RWPE1 (cell line): ENCODE measurements at regions not wholly inside any gene's neighbourhood (a gene's known extent, or its start where the extent isn't known, plus 50 kb on each side); places are given as distances from the start of the nearest gene placed in this dataset.
"Not testable (repeated sequence)": the region's sequence is repeated elsewhere in the genome, so short reads cannot be mapped to it uniquely, and the experiment has no call there.

ENCODE experiments used
- CTCF ChIA-PET: fragments of 350-600 bp; sonication (Branson Sonifier 250); formaldehyde crosslinking; extraction: SDS; loops from one replicate; lab custom pipeline; 2021; lab: Yijun Ruan, JAX
- POLR2A ChIA-PET: fragments of 400-600 bp; formaldehyde crosslinking; extraction: SDS; loops from one replicate; lab custom pipeline; 2020; ENCODE audit warnings: antibody characterized with exemption; ENCODE audit not compliant: low non-redundant PET; lab: Yijun Ruan, JAX
- DNase-seq: peaks from one replicate; pipeline ENCODE4 v3.0.0; 2012; ENCODE audit warnings: low spot score
- H3K27ac ChIP-seq: fragments of 450-650 bp; 2 replicates; pipeline ENCODE4 v1.5.1; 2017

DNA sequence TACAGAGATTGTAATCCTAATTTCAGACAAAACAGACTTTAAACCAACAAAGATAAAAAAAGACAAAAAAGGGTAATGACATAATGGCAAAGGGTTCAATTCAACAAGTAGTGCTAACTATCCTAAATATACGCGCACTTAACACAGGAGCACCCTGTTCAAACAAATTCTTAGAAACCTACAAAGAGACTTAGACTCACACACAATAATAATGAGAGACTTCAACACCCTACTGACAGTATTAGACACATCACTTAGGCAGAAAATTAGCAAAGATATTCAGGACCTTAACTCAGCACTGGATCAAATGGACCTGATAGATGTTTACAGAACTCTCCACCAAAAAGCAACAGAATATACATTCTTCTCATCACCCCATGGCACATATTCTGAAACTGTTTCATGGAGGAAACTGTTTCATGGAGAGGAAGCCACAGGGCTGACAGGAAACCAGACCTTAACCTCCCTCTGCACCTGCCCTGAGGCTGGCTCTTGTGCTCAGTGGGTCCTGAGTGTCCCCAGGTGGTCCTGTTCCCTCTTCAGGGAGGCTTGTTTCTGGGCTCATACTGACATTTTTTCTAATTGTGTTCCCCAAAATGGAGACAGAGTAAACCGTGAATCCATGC lies 54.7 kb downstream of the OR4M2 start:
- CTCF ChIA-PET, DNase-seq, POLR2A ChIA-PET, H3K27ac ChIP-seq: not testable (repeated sequence)

DNA sequence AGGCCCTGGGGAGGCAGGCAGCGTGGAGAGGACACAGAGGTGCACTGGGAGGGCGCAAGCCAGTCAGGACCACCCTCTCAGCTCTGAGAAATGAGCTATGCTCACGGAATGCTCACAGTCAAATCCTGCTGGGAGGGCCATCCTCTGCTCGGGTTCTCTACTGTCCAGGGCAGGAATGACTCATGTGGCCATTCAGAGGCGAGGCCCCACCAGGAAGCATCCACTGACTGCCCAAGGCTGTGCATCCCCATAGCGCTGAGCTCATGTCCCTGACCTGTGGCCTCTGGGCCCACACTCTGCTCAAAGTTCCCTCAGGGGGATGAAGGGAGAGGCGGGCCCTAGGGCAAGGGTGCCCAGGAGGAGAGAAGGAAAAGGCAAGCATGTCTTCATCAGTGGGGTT lies 57.2 kb downstream of the OR4M2 start:
- POLR2A ChIA-PET: not testable (repeated sequence)

DNA sequence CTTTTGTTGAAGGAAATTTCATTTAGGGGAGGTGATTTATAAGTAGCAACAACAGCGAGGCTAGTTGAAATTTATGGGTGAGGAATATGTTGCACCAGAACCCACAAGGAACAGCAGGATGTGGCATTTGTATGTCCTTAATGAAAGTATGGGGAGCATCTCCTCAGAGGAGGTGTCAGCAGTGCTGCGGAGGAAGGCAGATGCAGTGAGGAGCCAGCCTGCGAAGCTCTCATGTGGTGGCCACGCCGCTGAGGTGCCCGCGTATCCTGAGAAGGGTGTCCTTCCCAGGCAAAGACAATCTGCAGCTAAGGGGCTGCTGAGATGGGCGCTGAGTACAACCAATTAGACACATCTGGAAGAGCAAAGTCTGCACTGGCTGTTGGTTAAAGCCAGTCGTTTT lies 60.8 kb downstream of the OR4M2 start:
- POLR2A ChIA-PET, DNase-seq, CTCF ChIA-PET, H3K27ac ChIP-seq: not testable (repeated sequence)

More for the DNA sequence above, 57.2 kb downstream of the OR4M2 start:
- H3K27ac ChIP-seq, DNase-seq, CTCF ChIA-PET: not testable (repeated sequence)

DNA sequence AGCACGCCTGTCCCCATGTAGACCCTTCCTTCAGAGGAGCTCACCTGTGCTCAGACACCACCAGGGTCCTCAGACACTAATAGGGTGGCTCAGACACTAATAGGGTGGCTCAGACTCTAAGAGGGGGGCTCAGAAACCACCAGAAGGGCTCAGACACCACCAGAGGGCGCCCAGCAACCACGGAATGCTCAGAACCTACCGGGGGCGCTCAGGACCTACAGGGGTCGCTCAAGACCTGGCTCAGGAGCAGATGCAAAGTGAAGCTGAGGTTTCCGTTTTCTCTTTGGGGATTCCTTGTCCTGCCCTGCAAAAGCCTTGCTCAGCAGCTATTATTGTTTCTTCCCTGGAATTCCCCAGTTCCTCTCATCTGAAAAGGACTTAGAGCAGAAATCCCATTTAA lies 67.8 kb downstream of the OR4M2 start:
- POLR2A ChIA-PET, H3K27ac ChIP-seq, CTCF ChIA-PET, DNase-seq: not testable (repeated sequence)

DNA sequence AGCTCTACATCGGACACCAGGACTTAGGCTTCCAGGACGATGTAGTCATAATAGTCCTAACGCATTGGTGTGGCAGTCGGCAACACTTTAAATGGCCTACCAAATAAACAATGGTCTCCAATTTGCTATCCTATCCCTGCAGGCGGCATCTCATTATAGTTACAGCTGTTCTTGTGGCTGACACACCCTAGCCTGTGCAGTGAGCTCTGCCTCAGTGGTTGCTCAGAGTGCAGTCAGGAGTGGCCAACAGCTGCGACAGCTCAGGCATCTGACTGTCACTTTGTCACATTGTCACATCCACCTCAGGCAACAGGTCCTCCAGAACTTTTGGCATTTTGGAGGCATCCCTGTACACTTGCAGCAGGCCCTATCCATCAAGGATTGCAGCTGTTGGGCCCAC lies 77.9 kb downstream of the OR4M2 start:
- CTCF ChIA-PET, POLR2A ChIA-PET, DNase-seq, H3K27ac ChIP-seq: not testable (repeated sequence)

DNA sequence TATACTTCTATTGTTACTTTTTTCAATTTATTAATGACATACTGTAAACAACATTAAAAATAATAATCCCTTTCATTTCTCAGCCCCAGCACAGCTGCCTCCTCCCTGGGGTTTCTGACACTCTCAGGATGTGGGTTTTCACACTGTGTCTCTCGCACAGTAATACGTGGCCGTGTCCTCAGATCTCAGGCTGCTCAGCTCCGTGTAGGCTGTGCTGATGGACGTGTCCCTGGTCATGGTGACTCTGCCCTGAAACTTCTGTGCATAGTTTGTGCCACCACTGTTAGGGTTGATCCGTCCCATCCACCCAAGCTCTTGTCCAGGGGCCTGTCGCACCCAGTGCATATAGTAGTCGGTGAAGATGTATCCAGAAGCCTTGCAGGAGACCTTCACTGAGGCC lies 80.0 kb downstream of the OR4M2 start:
- H3K27ac ChIP-seq, CTCF ChIA-PET, DNase-seq, POLR2A ChIA-PET: not testable (repeated sequence)

DNA sequence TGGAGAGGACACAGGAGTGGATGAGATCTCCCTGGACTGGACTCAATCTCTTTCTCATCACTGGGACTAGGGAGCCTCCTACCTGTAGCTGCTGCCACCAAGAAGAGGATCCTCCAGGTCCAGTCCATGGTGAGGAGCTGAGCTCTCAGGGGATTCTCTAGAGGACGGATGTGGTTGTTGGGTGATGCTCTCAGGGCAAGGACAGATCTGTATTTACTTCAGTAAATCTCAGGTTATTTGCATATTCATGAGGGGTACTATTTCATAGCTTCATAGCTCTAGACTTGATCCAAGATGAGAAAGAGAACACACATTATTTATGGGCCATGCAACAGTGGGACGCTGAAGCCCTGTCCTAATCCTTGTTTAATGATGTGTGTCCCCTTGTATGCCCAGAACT lies 80.4 kb downstream of the OR4M2 start:
- POLR2A ChIA-PET, H3K27ac ChIP-seq, DNase-seq, CTCF ChIA-PET: not testable (repeated sequence)

DNA sequence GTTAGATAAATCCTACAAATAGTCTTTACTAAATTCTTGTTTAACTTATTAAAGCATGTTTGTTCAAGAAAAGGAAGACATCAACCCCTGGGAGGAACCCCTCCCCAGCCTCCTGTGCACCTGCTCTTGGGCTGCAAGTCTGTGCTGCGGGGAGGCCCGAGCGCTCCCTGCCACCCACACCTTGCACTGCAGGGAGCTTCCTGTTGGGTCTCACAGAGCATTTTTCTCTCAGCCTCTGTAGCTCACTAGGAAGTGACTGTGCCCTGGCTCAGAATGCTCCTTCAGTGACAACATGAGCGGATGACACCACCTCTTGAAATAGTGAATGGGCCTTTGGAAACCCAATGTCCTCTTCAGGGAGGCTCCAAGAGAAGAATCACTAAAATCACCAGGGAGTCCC lies 81.1 kb downstream of the OR4M2 start:
- DNase-seq, POLR2A ChIA-PET, H3K27ac ChIP-seq, CTCF ChIA-PET: not testable (repeated sequence)

DNA sequence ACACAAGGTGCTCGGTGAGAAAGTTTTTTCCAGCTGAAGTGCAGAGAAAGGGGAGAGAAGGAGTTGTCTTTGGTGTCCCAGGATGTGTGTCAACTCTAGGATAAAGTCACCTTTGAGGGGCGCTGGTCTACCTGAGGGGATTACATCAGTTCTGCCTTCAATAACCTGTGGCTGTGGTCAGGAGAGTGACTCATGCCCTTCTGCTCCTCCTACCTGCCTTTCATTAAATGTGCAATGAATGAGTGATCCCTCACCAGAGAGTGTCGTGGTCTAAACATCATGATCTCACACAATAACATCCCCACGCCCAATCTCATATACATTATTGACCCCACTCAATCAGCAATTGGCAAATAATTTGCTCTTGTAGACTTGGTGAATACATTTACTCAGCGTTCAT lies 83.4 kb downstream of the OR4M2 start:
- DNase-seq, POLR2A ChIA-PET, CTCF ChIA-PET, H3K27ac ChIP-seq: not testable (repeated sequence)

DNA sequence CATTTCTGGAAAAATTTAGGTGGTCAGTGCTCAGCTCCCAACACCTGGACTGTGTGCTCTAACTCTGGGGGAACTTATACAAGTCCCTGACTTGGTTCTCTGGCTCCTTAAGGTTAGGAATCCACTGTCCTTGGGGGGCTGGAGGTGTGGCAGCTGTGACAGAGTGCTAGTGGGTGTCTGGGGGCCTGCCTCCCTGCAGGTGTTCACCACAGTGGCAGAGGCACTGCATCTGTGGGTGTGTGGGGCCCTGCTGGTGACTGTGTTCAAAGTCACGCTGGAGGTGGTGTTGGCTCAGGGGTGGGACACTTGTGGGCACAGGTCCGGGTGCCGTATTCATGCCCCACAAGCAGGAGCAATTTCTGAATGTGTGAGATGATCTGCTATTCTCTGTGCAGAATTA lies 87.2 kb downstream of the OR4M2 start:
- CTCF ChIA-PET, H3K27ac ChIP-seq, POLR2A ChIA-PET, DNase-seq: not testable (repeated sequence)

DNA sequence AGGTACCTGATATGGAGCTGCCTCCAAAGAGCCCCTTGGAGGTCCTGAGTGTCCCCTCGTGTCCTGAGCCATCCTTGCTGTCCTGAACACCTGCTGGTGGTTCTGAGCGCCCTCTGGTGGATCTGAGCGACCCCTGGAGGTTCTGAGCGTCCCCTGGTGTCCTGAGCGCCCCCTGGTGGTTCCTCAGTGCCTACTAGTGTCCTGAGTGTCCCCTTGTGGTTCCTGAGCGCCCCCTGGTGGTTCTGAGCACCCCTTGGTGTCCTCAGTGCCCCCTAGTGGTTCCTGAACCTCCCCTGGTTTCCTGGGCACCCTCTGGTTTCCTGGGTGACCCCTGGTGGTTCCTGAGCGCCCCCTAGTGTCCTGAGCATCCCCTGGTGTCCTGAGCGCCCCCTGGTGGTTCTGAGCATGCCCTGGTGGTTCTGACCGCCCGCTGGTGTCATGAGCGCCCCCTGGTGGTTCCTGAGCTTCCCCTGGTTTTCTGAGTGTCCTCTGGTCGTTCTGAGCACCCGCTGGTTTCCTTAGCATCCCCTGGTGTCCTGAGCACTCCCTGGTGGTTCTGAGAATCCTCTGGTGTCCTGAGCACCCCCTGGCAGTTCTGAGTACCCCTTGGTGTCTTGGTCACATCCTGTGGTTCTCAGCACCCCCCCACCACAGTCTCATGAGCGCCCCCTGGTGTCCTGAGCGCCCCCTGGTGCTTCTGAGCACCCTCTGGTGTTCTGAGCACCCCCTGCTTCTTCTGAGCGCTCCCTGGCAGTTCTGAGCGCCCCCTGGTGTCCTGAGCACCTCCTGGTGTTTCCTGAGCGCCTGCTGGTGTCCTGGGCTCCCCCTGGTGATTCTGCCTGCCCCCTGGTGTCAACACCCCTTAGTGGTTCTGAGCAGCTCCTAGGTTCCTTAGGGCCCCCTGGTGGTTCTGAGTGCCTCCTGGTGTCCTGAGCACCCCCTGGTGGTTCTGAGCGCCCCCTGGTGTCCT lies 93.0 kb downstream of the OR4M2 start:
- H3K27ac ChIP-seq, CTCF ChIA-PET, DNase-seq, POLR2A ChIA-PET: not testable (repeated sequence)

DNA sequence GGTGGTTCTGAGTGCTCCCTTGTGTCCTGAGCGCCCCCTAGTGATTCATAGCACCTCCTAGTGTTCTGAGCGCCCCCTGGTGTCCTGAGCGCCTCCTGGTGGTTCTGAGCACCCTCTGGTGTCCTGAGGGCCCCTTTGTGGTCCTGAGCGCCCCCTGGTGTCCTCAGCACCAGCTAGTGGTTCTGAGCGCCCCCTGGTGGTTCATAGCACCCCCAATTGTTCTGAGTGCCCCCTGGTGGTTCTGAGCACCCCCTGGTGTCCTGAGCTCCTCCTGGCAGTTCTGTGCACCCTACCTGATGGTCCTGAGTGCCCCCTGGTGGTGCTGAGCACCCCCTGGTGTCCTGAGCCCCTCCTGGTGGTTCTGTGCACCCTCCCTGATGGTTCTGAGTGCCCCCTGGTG lies 93.8 kb downstream of the OR4M2 start:
- H3K27ac ChIP-seq, DNase-seq, POLR2A ChIA-PET, CTCF ChIA-PET: not testable (repeated sequence)

DNA sequence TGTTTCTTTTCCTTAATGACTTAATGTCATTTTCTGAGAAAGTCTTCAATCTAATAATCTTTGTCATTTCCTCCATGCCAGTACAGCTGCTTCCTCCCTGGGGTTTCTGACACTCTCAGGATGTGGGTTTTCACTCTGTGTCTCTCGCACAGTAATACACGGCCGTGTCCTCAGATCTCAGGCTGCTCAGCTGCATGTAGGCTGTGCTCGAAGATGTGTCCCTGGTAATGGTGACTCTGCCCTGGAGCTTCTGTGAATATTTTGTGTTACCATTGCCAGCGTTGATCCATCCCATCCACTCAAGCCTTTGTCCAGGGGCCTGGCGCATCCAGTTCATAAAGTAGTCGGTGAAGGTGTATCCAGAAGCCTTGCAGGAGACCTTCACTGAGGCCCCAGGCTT lies 97.6 kb downstream of the OR4M2 start:
- H3K27ac ChIP-seq, DNase-seq, POLR2A ChIA-PET, CTCF ChIA-PET: not testable (repeated sequence)

DNA sequence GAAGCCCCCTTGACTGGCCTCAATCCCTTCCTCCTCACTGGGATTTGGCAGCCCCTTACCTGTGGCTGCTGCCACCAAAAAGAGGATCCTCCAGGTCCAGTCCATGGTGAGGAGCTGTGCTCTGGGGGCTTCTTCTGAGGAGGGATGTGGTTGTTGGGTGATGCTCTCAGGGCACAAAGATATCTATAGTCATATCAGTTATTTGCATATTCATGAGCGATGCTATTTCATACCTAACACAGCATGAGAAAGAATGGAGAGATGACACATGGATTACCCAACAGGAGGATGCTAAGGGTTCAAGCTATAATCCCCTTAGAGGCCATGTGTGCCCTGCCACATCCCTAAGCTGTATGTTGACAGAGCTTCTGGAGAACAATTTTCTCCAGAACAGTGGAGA lies 98.1 kb downstream of the OR4M2 start:
- CTCF ChIA-PET, DNase-seq, POLR2A ChIA-PET, H3K27ac ChIP-seq: not testable (repeated sequence)

DNA sequence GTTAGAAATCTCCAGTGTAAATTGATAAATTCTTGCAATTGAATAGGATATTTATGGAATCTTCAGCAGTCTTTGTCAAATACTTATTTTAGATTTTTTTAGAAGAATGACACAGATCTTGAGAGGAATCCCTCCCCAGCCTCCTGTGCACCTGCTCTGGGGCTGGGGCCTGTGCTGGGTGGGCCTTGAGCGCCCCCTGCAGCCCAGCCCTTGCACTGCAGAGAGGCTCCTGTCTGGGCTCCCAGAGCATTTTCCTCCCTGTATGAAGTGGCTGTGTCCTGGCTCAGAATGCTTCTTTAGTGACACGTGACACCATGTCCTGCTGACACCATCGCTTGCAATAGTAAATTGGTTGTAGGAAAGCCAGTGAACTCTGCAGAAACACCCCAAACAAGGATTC lies 98.7 kb downstream of the OR4M2 start:
- POLR2A ChIA-PET, DNase-seq, CTCF ChIA-PET, H3K27ac ChIP-seq: not testable (repeated sequence)

DNA sequence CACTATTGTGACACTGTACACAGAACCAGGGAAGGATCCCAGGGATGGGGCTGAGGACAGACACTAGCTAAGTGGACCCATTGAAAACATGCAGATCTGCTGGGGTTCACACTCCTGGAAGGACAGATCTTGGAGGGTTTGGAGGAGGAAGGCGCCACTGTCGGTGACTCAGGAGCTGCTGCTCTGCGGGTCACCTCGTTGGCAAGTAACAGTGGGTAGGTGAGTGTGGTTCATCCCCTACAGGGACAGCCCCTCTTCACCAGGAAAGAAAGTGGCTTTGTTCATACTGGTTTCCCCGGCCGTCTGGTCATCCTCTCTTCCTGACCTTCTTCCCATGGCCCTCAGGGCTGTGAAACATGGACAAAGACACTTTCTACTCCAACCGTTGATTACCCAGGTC lies 100.3 kb downstream of the OR4M2 start:
- POLR2A ChIA-PET, CTCF ChIA-PET, DNase-seq, H3K27ac ChIP-seq: not testable (repeated sequence)

DNA sequence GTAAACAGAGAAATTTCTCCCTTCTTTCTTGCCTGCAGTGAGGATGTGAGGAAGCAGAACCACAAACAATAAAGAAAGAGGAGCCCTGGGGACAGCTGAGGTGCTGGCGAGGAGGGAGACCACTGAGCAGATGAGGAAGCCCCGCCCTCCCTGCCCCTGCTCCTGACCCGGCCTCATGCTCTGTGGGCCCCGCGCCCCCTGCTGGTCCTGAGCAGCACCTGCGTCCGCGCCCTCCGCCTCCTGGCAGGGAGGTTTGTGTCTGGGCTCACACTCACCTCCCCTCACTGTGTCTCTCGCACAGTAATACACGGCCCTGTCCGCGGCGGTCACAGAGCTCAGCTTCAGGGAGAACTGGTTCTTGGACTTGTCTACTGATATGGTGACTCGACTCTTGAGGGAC lies 104.4 kb downstream of the OR4M2 start:
- DNase-seq, H3K27ac ChIP-seq, POLR2A ChIA-PET, CTCF ChIA-PET: not testable (repeated sequence)
